ENCODE measurements at regions not wholly inside any gene's neighbourhood (a gene's known extent, or its start where the extent isn't known, plus 50 kb on each side); places are given as distances from the start of the nearest gene placed in this dataset.
"Not testable (repeated sequence)": the region's sequence is repeated elsewhere in the genome, so short reads cannot be mapped to it uniquely, and the experiment has no call there.

GRCh38 chr4:149202117-149202516, 613.5 kb downstream of the IQCM start:
- TF ChIP-seq POLR2A (IDR thresholded peaks at IDR 0.05; ENCODE audit: low read depth, low read length) = no peak
- no peak for TF ChIP-seq POLR2AphosphoS5 (IDR thresholded peaks at IDR 0.05; ENCODE audit: low read depth, low read length)
- DNase-seq (ENCODE audit: insufficient read length) = no peak
- no peak for FAIRE-seq

GRCh38 chr4:149199594-149199993, 616.0 kb downstream of the IQCM start:
- DNase-seq (ENCODE audit: insufficient read length) (no peak), FAIRE-seq (no peak)
- TF ChIP-seq POLR2AphosphoS5 (IDR thresholded peaks at IDR 0.05; ENCODE audit: low read depth, low read length) (no peak), TAF1 (IDR thresholded peaks at IDR 0.05; ENCODE audit: borderline replicate concordance, low read depth, low read length) (no peak), POLR2A (IDR thresholded peaks at IDR 0.05; ENCODE audit: low read depth, low read length) (no peak)

- FAIRE-seq = no peak
Measured at GRCh38 chr4:149194061-149194460, 621.6 kb downstream of the IQCM start.

GRCh38 chr4:149187726-149188125, 627.9 kb downstream of the IQCM start:
- no peak for FAIRE-seq
- DNase-seq (ENCODE audit: insufficient read length) = no peak
- TF ChIP-seq POLR2AphosphoS5 (IDR thresholded peaks at IDR 0.05; ENCODE audit: low read depth, low read length) = no peak

More at GRCh38 chr4:149194061-149194460, 621.6 kb downstream of the IQCM start:
- no peak for DNase-seq (ENCODE audit: insufficient read length)
- TF ChIP-seq TAF1 (IDR thresholded peaks at IDR 0.05; ENCODE audit: borderline replicate concordance, low read depth, low read length) (no peak), POLR2A (IDR thresholded peaks at IDR 0.05; ENCODE audit: low read depth, low read length) (no peak), POLR2AphosphoS5 (IDR thresholded peaks at IDR 0.05; ENCODE audit: low read depth, low read length) (no peak)

GRCh38 chr4:149183638-149184037, 632.0 kb downstream of the IQCM start:
- TF ChIP-seq POLR2AphosphoS5 (IDR thresholded peaks at IDR 0.05; ENCODE audit: low read depth, low read length) (no peak), TAF1 (IDR thresholded peaks at IDR 0.05; ENCODE audit: borderline replicate concordance, low read depth, low read length) (no peak), POLR2A (IDR thresholded peaks at IDR 0.05; ENCODE audit: low read depth, low read length) (no peak)
- DNase-seq (ENCODE audit: insufficient read length) (no peak), FAIRE-seq (no peak)

- FAIRE-seq; DNase-seq (ENCODE audit: insufficient read length): not testable (repeated sequence)
Measured at GRCh38 chr4:149181459-149181858, 634.2 kb downstream of the IQCM start.

GRCh38 chr4:149176039-149176438, 639.6 kb downstream of the IQCM start:
- FAIRE-seq (no peak), DNase-seq (ENCODE audit: insufficient read length) (no peak)
- TF ChIP-seq POLR2A (IDR thresholded peaks at IDR 0.05; ENCODE audit: low read depth, low read length) (no peak), POLR2AphosphoS5 (IDR thresholded peaks at IDR 0.05; ENCODE audit: low read depth, low read length) (no peak), TAF1 (IDR thresholded peaks at IDR 0.05; ENCODE audit: borderline replicate concordance, low read depth, low read length) (no peak)

GRCh38 chr4:149175549-149175948, 640.1 kb downstream of the IQCM start:
- TF ChIP-seq POLR2AphosphoS5 (IDR thresholded peaks at IDR 0.05; ENCODE audit: low read depth, low read length) (no peak), POLR2A (IDR thresholded peaks at IDR 0.05; ENCODE audit: low read depth, low read length) (no peak), TAF1 (IDR thresholded peaks at IDR 0.05; ENCODE audit: borderline replicate concordance, low read depth, low read length) (no peak)
- no peak for FAIRE-seq
- no peak for DNase-seq (ENCODE audit: insufficient read length)

- DNase-seq (ENCODE audit: insufficient read length) = no peak
Measured at GRCh38 chr4:149173241-149174013, 642.2 kb downstream of the IQCM start.

GRCh38 chr4:149168645-149169044, 647.0 kb downstream of the IQCM start:
- DNase-seq (ENCODE audit: insufficient read length) (no peak), FAIRE-seq (no peak)
- TF ChIP-seq POLR2AphosphoS5 (IDR thresholded peaks at IDR 0.05; ENCODE audit: low read depth, low read length) = no peak
- no peak for TF ChIP-seq POLR2A (IDR thresholded peaks at IDR 0.05; ENCODE audit: low read depth, low read length)
- no peak for TF ChIP-seq TAF1 (IDR thresholded peaks at IDR 0.05; ENCODE audit: borderline replicate concordance, low read depth, low read length)

More at GRCh38 chr4:149173241-149174013, 642.2 kb downstream of the IQCM start:
- no peak for FAIRE-seq
- no peak for TF ChIP-seq POLR2AphosphoS5 (IDR thresholded peaks at IDR 0.05; ENCODE audit: low read depth, low read length)
- TF ChIP-seq POLR2A (IDR thresholded peaks at IDR 0.05; ENCODE audit: low read depth, low read length) = no peak
- TF ChIP-seq TAF1 (IDR thresholded peaks at IDR 0.05; ENCODE audit: borderline replicate concordance, low read depth, low read length) = no peak

- DNase-seq (ENCODE audit: insufficient read length) (no peak), FAIRE-seq (no peak)
- TF ChIP-seq TAF1 (IDR thresholded peaks at IDR 0.05; ENCODE audit: borderline replicate concordance, low read depth, low read length) = no peak
- no peak for TF ChIP-seq POLR2A (IDR thresholded peaks at IDR 0.05; ENCODE audit: low read depth, low read length)
- TF ChIP-seq POLR2AphosphoS5 (IDR thresholded peaks at IDR 0.05; ENCODE audit: low read depth, low read length) = no peak
Measured at GRCh38 chr4:149166876-149167275, 648.8 kb downstream of the IQCM start.

- FAIRE-seq = no peak
- TF ChIP-seq TAF1 (IDR thresholded peaks at IDR 0.05; ENCODE audit: borderline replicate concordance, low read depth, low read length) (no peak), POLR2A (IDR thresholded peaks at IDR 0.05; ENCODE audit: low read depth, low read length) (no peak), POLR2AphosphoS5 (IDR thresholded peaks at IDR 0.05; ENCODE audit: low read depth, low read length) (no peak)
- DNase-seq (ENCODE audit: insufficient read length) = no peak
Measured at GRCh38 chr4:149166365-149166764, 649.3 kb downstream of the IQCM start.

- no peak for DNase-seq (ENCODE audit: insufficient read length)
- no peak for FAIRE-seq
Measured at GRCh38 chr4:149164282-149164681, 651.4 kb downstream of the IQCM start.

More at GRCh38 chr4:149164282-149164681, 651.4 kb downstream of the IQCM start:
- TF ChIP-seq TAF1 (IDR thresholded peaks at IDR 0.05; ENCODE audit: borderline replicate concordance, low read depth, low read length) (no peak), POLR2A (IDR thresholded peaks at IDR 0.05; ENCODE audit: low read depth, low read length) (no peak), POLR2AphosphoS5 (IDR thresholded peaks at IDR 0.05; ENCODE audit: low read depth, low read length) (no peak)
